Kidney (tissue), 13 donors: ENCODE measurements at regions not wholly inside any gene's neighbourhood (a gene's known extent, or its start where the extent isn't known, plus 50 kb on each side); places are given as distances from the start of the nearest gene placed in this dataset.
A peak's percentile ranks its signal among the peaks of the same experiment; 100 is the strongest.

Experiments used
- DNase-seq, 5 donors: peaks; one replicate each; pipeline ENCODE4 v3.0.0-alpha.2; 2013 to 2020
- FAIRE-seq: peaks from 2 replicates; lab custom pipeline; 2012; peaks lifted over from hg19 to GRCh38; lab: Jason Lieb, UNC
- H3K27ac ChIP-seq, 2 donors: one replicate each; pipeline ENCODE4 v1.7.0; 2013; ENCODE audit warnings: low read depth in 2 of 2, low read length in 2 of 2, inconsistent platforms in 1 of 2
- H3K27me3 ChIP-seq: one replicate; pipeline ENCODE4 v1.7.1; 2013; ENCODE audit warnings: low read length, inconsistent platforms; ENCODE audit not compliant: control insufficient read depth, insufficient read depth
- H3K36me3 ChIP-seq, 3 donors: one replicate each; pipeline versions ENCODE4 v1.7.0 to v1.7.1; 2013; ENCODE audit warnings: low read length in 3 of 3, control low read depth in 1 of 3, inconsistent platforms in 1 of 3; ENCODE audit not compliant: insufficient read depth in 3 of 3, control insufficient read depth in 2 of 3
- H3K4me1 ChIP-seq, 3 donors: one replicate each; pipeline versions ENCODE4 v1.7.0 to v1.7.1; 2013; ENCODE audit warnings: low read length in 3 of 3, inconsistent platforms in 1 of 3, low read depth in 1 of 3; ENCODE audit not compliant: control insufficient read depth in 2 of 3, insufficient read depth in 2 of 3
- H3K4me3 ChIP-seq, 3 donors: one replicate each; pipeline versions ENCODE4 v1.7.0 to v1.8.1; 2013; ENCODE audit warnings: low read length in 3 of 3, control low read depth in 1 of 3, inconsistent platforms in 1 of 3
- H3K9ac ChIP-seq, 3 donors: one replicate each; pipeline versions ENCODE4 v1.7.0 to v1.7.1; 2013; ENCODE audit warnings: low read length in 3 of 3, control low read depth in 1 of 3, inconsistent platforms in 1 of 3
- H3K9me3 ChIP-seq, 3 donors: one replicate each; pipeline versions ENCODE4 v1.7.0 to v1.7.1; 2013; ENCODE audit warnings: low read length in 3 of 3, control low read depth in 1 of 3, inconsistent platforms in 1 of 3; ENCODE audit not compliant: control insufficient read depth in 2 of 3, insufficient read depth in 1 of 3
- intact Hi-C: fragments of 100-400 bp; cut with DNase I; formaldehyde crosslinking; loops from one replicate; pipeline ENCODE4 v1.11.1; 2022
- TF ChIP-seq, protein P1 (sequence below): IDR thresholded peaks from 3 replicates; pipeline ENCODE4 v1.5.1; 2012; ENCODE audit warnings: mild to moderate bottlenecking, moderate library complexity, borderline replicate concordance; ENCODE audit not compliant: insufficient read depth; ENCODE audit errors: extremely low read depth
- donor health status: control.
- donor health status: control.
- donor health status: control.
- donor health status: control.
- donor health status: control.
- donor health status: DM: yes; HTN: yes; CAD: no.
- donor health status: Normal renal cell carcinoma (clear cell type).

- H3K27ac ChIP-seq = no peak overlapping the region
- H3K4me1 ChIP-seq = peaks cover 0 to 3% (median 2%) of the 10 kb centered on the region in 3 donors
- no peaks in the 10 kb centered on the region for H3K36me3 ChIP-seq
- H3K4me3 ChIP-seq = no peak overlapping the region
- DNase-seq (peak in 1 of 5 donors; percentile 19), FAIRE-seq (no peak)
- intact Hi-C loops = no loop called here
- H3K9me3 ChIP-seq = no peaks in the 10 kb centered on the region
- no peak overlapping the region for H3K9ac ChIP-seq
- no peaks in the 10 kb centered on the region for H3K27me3 ChIP-seq
- TF ChIP-seq, protein P1, sequence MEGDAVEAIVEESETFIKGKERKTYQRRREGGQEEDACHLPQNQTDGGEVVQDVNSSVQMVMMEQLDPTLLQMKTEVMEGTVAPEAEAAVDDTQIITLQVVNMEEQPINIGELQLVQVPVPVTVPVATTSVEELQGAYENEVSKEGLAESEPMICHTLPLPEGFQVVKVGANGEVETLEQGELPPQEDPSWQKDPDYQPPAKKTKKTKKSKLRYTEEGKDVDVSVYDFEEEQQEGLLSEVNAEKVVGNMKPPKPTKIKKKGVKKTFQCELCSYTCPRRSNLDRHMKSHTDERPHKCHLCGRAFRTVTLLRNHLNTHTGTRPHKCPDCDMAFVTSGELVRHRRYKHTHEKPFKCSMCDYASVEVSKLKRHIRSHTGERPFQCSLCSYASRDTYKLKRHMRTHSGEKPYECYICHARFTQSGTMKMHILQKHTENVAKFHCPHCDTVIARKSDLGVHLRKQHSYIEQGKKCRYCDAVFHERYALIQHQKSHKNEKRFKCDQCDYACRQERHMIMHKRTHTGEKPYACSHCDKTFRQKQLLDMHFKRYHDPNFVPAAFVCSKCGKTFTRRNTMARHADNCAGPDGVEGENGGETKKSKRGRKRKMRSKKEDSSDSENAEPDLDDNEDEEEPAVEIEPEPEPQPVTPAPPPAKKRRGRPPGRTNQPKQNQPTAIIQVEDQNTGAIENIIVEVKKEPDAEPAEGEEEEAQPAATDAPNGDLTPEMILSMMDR = no peak
Measured at GRCh38 chr13:21837841-21838551, 167.1 kb downstream of the FGF9 start.

DNA sequence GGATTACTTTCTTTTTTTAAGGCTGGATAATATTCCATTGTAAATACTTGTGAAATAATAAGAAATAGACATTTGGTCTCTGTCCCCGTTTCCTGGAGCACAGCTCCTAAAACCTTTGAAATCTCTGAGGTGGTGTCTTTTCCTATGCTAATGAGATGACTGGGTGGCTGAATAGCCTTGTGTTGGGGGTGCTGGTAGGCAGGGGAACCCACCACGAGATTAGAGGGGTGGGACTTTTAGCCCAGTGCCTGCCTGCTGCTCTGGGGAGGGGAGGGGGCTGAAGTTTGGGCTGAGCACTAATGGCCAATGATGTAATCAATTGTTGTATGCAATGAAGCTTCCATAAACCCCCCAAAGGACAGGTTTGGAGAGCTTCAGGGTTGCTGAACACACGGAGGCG is 175.7 kb downstream of the FGF9 start:
- Histone ChIP-seq H3K9me3 (no peaks in the 10 kb centered on the region), H3K9ac (no peak overlapping the region), H3K27me3 (no peaks in the 10 kb centered on the region), H3K4me3 (no peak overlapping the region), H3K36me3 (no peaks in the 10 kb centered on the region), H3K4me1 (no peaks in the 10 kb centered on the region), H3K27ac (no peak overlapping the region)
- TF ChIP-seq, protein P1 = no peak
- DNase-seq (no peak), FAIRE-seq (no peak)
- intact Hi-C loops = no loop called here

- DNase-seq = peak in 3 of 5 donors; percentile 23 to 42 (median 38)
- intact Hi-C loops = no loop called here
- Histone ChIP-seq H3K9ac (no peak overlapping the region), H3K27me3 (no peaks in the 10 kb centered on the region), H3K36me3 (no peaks in the 10 kb centered on the region), H3K27ac (no peak overlapping the region), H3K4me3 (no peak overlapping the region), H3K4me1 (no peaks in the 10 kb centered on the region), H3K9me3 (no peaks in the 10 kb centered on the region)
- FAIRE-seq = no peak
- TF ChIP-seq, protein P1 = peak; percentile 52
Measured at GRCh38 chr13:21849323-21849722, 178.4 kb downstream of the FGF9 start.
